ENCODE measurements at regions not wholly inside any gene's neighbourhood (a gene's known extent, or its start where the extent isn't known, plus 50 kb on each side); places are given as distances from the start of the nearest gene placed in this dataset.

DNA sequence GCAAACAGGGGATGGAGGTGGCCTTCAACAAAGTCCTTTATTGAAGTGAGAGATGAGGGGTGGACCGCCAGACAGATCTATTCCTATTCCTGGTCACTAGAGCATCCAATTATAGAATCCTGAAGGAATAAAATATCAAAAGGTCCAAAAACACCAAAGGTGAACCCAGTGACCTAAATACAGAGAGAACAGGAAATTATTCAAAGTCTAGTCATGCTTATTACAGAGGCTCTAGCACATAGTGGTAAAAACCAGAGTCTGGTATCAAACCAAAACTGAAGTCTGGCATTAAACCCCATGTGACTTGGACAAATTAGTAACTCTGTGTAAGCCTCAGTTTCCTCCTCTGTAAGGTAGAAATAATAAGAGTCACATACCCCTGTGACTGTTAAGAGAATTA is 100.5 kb upstream of the SNX2 start:
- TF ChIP-seq POLR2A (IDR thresholded peaks at IDR 0.05; ENCODE audit: low read length) (no peak), GATA1 (IDR thresholded peaks at IDR 0.05; ENCODE audit: low read depth, low read length) (no peak)

Data from erythroblast (primary cell).